ENCODE measurements at regions not wholly inside any gene's neighbourhood (a gene's known extent, or its start where the extent isn't known, plus 50 kb on each side); places are given as distances from the start of the nearest gene placed in this dataset.
A peak's percentile ranks its signal among the peaks of the same experiment; 100 is the strongest.

GRCh38 chr6:164166515-164166914 lies 752.0 kb downstream of the QKI start:
- Histone ChIP-seq H3K4me3 (ENCODE audit: insufficient read depth, low read depth, low read length) (no peak overlapping the region), H3K27me3 (ENCODE audit: control insufficient read depth, insufficient read depth, low read length, poor library complexity, severe bottlenecking) (no peaks in the 10 kb centered on the region), H3K27ac (ENCODE audit: insufficient read depth, low read depth, low read length, poor library complexity, severe bottlenecking) (no peak overlapping the region), H3K36me3 (ENCODE audit: control insufficient read depth, insufficient read depth, low read length) (no peaks in the 10 kb centered on the region), H3K4me1 (ENCODE audit: control insufficient read depth, insufficient read depth, low read length) (no peaks in the 10 kb centered on the region), H3K9me3 (ENCODE audit: control insufficient read depth, low read length) (no peaks in the 10 kb centered on the region)
- 92 to 93% methylated on average over 7 of the region's 7 CpGs for WGBS, 2 experiments

- 59 to 60% methylated on average over 3 of the region's 3 CpGs for WGBS, 2 experiments
- Histone ChIP-seq H3K4me1 (ENCODE audit: control insufficient read depth, insufficient read depth, low read length) (no peaks in the 10 kb centered on the region), H3K27me3 (ENCODE audit: control insufficient read depth, insufficient read depth, low read length, poor library complexity, severe bottlenecking) (no peaks in the 10 kb centered on the region), H3K4me3 (ENCODE audit: insufficient read depth, low read depth, low read length) (no peak overlapping the region), H3K9me3 (ENCODE audit: control insufficient read depth, low read length) (no peaks in the 10 kb centered on the region), H3K36me3 (ENCODE audit: control insufficient read depth, insufficient read depth, low read length) (no peaks in the 10 kb centered on the region), H3K27ac (ENCODE audit: insufficient read depth, low read depth, low read length, poor library complexity, severe bottlenecking) (no peak overlapping the region)
Measured at GRCh38 chr6:164164876-164165275, 750.4 kb downstream of the QKI start.

GRCh38 chr6:164163239-164163638 lies 748.7 kb downstream of the QKI start:
- WGBS, 2 experiments, result 83 to 91% methylated on average over 3 of the region's 3 CpGs
- H3K27me3 ChIP-seq (ENCODE audit: control insufficient read depth, insufficient read depth, low read length, poor library complexity, severe bottlenecking), result no peaks in the 10 kb centered on the region
- no peaks in the 10 kb centered on the region for H3K36me3 ChIP-seq (ENCODE audit: control insufficient read depth, insufficient read depth, low read length)
- H3K9me3 ChIP-seq (ENCODE audit: control insufficient read depth, low read length), result no peaks in the 10 kb centered on the region
- no peaks in the 10 kb centered on the region for H3K4me1 ChIP-seq (ENCODE audit: control insufficient read depth, insufficient read depth, low read length)
- no peak overlapping the region for H3K4me3 ChIP-seq (ENCODE audit: insufficient read depth, low read depth, low read length)
- H3K27ac ChIP-seq (ENCODE audit: insufficient read depth, low read depth, low read length, poor library complexity, severe bottlenecking), result no peak overlapping the region

GRCh38 chr6:164159061-164159460 lies 744.5 kb downstream of the QKI start:
- Histone ChIP-seq H3K4me3 (ENCODE audit: insufficient read depth, low read depth, low read length) (no peak overlapping the region), H3K9me3 (ENCODE audit: control insufficient read depth, low read length) (no peaks in the 10 kb centered on the region), H3K4me1 (ENCODE audit: control insufficient read depth, insufficient read depth, low read length) (no peaks in the 10 kb centered on the region), H3K27ac (ENCODE audit: insufficient read depth, low read depth, low read length, poor library complexity, severe bottlenecking) (no peak overlapping the region), H3K36me3 (ENCODE audit: control insufficient read depth, insufficient read depth, low read length) (no peaks in the 10 kb centered on the region), H3K27me3 (ENCODE audit: control insufficient read depth, insufficient read depth, low read length, poor library complexity, severe bottlenecking) (no peaks in the 10 kb centered on the region)
- 94% methylated on average over 3 of the region's 3 CpGs for WGBS, 2 experiments

GRCh38 chr6:164154588-164154987 lies 740.1 kb downstream of the QKI start:
- H3K4me3 ChIP-seq (ENCODE audit: insufficient read depth, low read depth, low read length), result no peak overlapping the region
- H3K4me1 ChIP-seq (ENCODE audit: control insufficient read depth, insufficient read depth, low read length), result peaks cover 16% of the 10 kb centered on the region
- 100% methylated on average over 1 of the region's 1 CpG for WGBS, 2 experiments
- H3K9me3 ChIP-seq (ENCODE audit: control insufficient read depth, low read length), result no peaks in the 10 kb centered on the region
- H3K36me3 ChIP-seq (ENCODE audit: control insufficient read depth, insufficient read depth, low read length), result no peaks in the 10 kb centered on the region
- H3K27me3 ChIP-seq (ENCODE audit: control insufficient read depth, insufficient read depth, low read length, poor library complexity, severe bottlenecking), result no peaks in the 10 kb centered on the region
- H3K27ac ChIP-seq (ENCODE audit: insufficient read depth, low read depth, low read length, poor library complexity, severe bottlenecking), result no peak overlapping the region

- H3K27ac ChIP-seq (ENCODE audit: insufficient read depth, low read depth, low read length, poor library complexity, severe bottlenecking), result no peak overlapping the region
- no peaks in the 10 kb centered on the region for H3K9me3 ChIP-seq (ENCODE audit: control insufficient read depth, low read length)
- no peaks in the 10 kb centered on the region for H3K27me3 ChIP-seq (ENCODE audit: control insufficient read depth, insufficient read depth, low read length, poor library complexity, severe bottlenecking)
- 92 to 93% methylated on average over 3 of the region's 3 CpGs for WGBS, 2 experiments
- no peaks in the 10 kb centered on the region for H3K36me3 ChIP-seq (ENCODE audit: control insufficient read depth, insufficient read depth, low read length)
- H3K4me1 ChIP-seq (ENCODE audit: control insufficient read depth, insufficient read depth, low read length), result peaks cover 16% of the 10 kb centered on the region
- H3K4me3 ChIP-seq (ENCODE audit: insufficient read depth, low read depth, low read length), result no peak overlapping the region
Measured at GRCh38 chr6:164152611-164153010, 738.1 kb downstream of the QKI start.

GRCh38 chr6:164151161-164152120 lies 736.9 kb downstream of the QKI start:
- peaks cover 16% of the 10 kb centered on the region for H3K4me1 ChIP-seq (ENCODE audit: control insufficient read depth, insufficient read depth, low read length)
- WGBS, 2 experiments, result 67 to 70% methylated on average over 19 of the region's 19 CpGs
- no peaks in the 10 kb centered on the region for H3K27me3 ChIP-seq (ENCODE audit: control insufficient read depth, insufficient read depth, low read length, poor library complexity, severe bottlenecking)
- no peak overlapping the region for H3K4me3 ChIP-seq (ENCODE audit: insufficient read depth, low read depth, low read length)
- H3K9me3 ChIP-seq (ENCODE audit: control insufficient read depth, low read length), result no peaks in the 10 kb centered on the region
- H3K36me3 ChIP-seq (ENCODE audit: control insufficient read depth, insufficient read depth, low read length), result no peaks in the 10 kb centered on the region
- H3K27ac ChIP-seq (ENCODE audit: insufficient read depth, low read depth, low read length, poor library complexity, severe bottlenecking), result peak overlapping the region; percentile 84

GRCh38 chr6:164150232-164150631 lies 735.7 kb downstream of the QKI start:
- no peak overlapping the region for H3K4me3 ChIP-seq (ENCODE audit: insufficient read depth, low read depth, low read length)
- no peaks in the 10 kb centered on the region for H3K36me3 ChIP-seq (ENCODE audit: control insufficient read depth, insufficient read depth, low read length)
- no peaks in the 10 kb centered on the region for H3K27me3 ChIP-seq (ENCODE audit: control insufficient read depth, insufficient read depth, low read length, poor library complexity, severe bottlenecking)
- whole genome bisulfite sequencing, 2 experiments, result 71 to 83% methylated on average over 8 of the region's 8 CpGs
- H3K27ac ChIP-seq (ENCODE audit: insufficient read depth, low read depth, low read length, poor library complexity, severe bottlenecking), result no peak overlapping the region
- H3K9me3 ChIP-seq (ENCODE audit: control insufficient read depth, low read length), result no peaks in the 10 kb centered on the region
- peaks cover 16% of the 10 kb centered on the region for H3K4me1 ChIP-seq (ENCODE audit: control insufficient read depth, insufficient read depth, low read length)

- Histone ChIP-seq H3K27ac (ENCODE audit: insufficient read depth, low read depth, low read length, poor library complexity, severe bottlenecking) (no peak overlapping the region), H3K4me1 (ENCODE audit: control insufficient read depth, insufficient read depth, low read length) (peaks cover 16% of the 10 kb centered on the region), H3K36me3 (ENCODE audit: control insufficient read depth, insufficient read depth, low read length) (no peaks in the 10 kb centered on the region), H3K9me3 (ENCODE audit: control insufficient read depth, low read length) (no peaks in the 10 kb centered on the region), H3K27me3 (ENCODE audit: control insufficient read depth, insufficient read depth, low read length, poor library complexity, severe bottlenecking) (no peaks in the 10 kb centered on the region), H3K4me3 (ENCODE audit: insufficient read depth, low read depth, low read length) (no peak overlapping the region)
- WGBS, 2 experiments, result 89 to 94% methylated on average over 1 of the region's 1 CpG
Measured at GRCh38 chr6:164148788-164149187, 734.3 kb downstream of the QKI start.

GRCh38 chr6:164144316-164144715 lies 729.8 kb downstream of the QKI start:
- no peaks in the 10 kb centered on the region for H3K27me3 ChIP-seq (ENCODE audit: control insufficient read depth, insufficient read depth, low read length, poor library complexity, severe bottlenecking)
- peaks cover 4% of the 10 kb centered on the region for H3K4me1 ChIP-seq (ENCODE audit: control insufficient read depth, insufficient read depth, low read length)
- H3K36me3 ChIP-seq (ENCODE audit: control insufficient read depth, insufficient read depth, low read length), result no peaks in the 10 kb centered on the region
- WGBS, 2 experiments, result 86 to 88% methylated on average over 13 of the region's 13 CpGs
- no peak overlapping the region for H3K27ac ChIP-seq (ENCODE audit: insufficient read depth, low read depth, low read length, poor library complexity, severe bottlenecking)
- no peaks in the 10 kb centered on the region for H3K9me3 ChIP-seq (ENCODE audit: control insufficient read depth, low read length)
- no peak overlapping the region for H3K4me3 ChIP-seq (ENCODE audit: insufficient read depth, low read depth, low read length)
